ENCODE measurements at regions not wholly inside any gene's neighbourhood (a gene's known extent, or its start where the extent isn't known, plus 50 kb on each side); places are given as distances from the start of the nearest gene placed in this dataset.

GRCh38 chr6:119480961-119481497 lies 131.5 kb upstream of the MAN1A1 start:
- H3K9me1 ChIP-seq (ENCODE audit: control insufficient read depth, insufficient read depth, low read length) = no peaks in the 10 kb centered on the region
- FAIRE-seq (no peak), ATAC-seq (no peak), DNase-seq (ENCODE audit: extremely low read depth in 1 of 4, low spot score in 3 of 4) (no peak)
- H4K20me1 ChIP-seq (replicated peaks; ENCODE audit: control insufficient read depth, insufficient read depth, low read length) = no peaks in the 10 kb centered on the region
- H3K9me3 ChIP-seq (replicated peaks; ENCODE audit: control insufficient read depth, insufficient read depth, low read depth, low read length) = no peaks in the 10 kb centered on the region
- TF ChIP-seq ZNF24 (IDR thresholded peaks at IDR 0.05) (peak; percentile 96), PTRF (tag; IDR thresholded peaks at IDR 0.05) (no peak)
- no peaks in the 10 kb centered on the region for H3K36me3 ChIP-seq (ENCODE audit: control insufficient read depth, insufficient read depth, low read length)
- BruUV-seq (replicated peaks) = no TSS peak
- H2AFZ ChIP-seq (ENCODE audit: low read depth, low read length) = peak overlapping the region; percentile 37; the same call in 1 of the 2 replicates
- H3K4me3 ChIP-seq = no peak overlapping the region
- H3K4me2 ChIP-seq (ENCODE audit: insufficient read depth, low read length) = no peak overlapping the region
- ChIA-PET POLR2A (interaction anchor here (0.9 to 1.6 kb wide), 2 partner anchors 29 to 130 kb away, joined by 3 to 4 read pairs; no protein-coding TSS in a partner anchor), CTCF (ENCODE audit: low intra/inter-chr PET ratio) (no interaction called here)
- H3K9ac ChIP-seq (ENCODE audit: insufficient read depth in 1 of 2, low read depth in 2 of 2, low read length in 2 of 2) = no peak overlapping the region
- no peak overlapping the region for H3K27ac ChIP-seq (ENCODE audit: extremely low read depth, low read depth, low read length)
- H3K27me3 ChIP-seq (ENCODE audit: control insufficient read depth in 2 of 2, insufficient read depth in 2 of 2, low read length in 2 of 2) = no peaks in the 10 kb centered on the region
- no peaks in the 10 kb centered on the region for H3K79me2 ChIP-seq (ENCODE audit: control insufficient read depth, insufficient read depth, low read length)
- in situ Hi-C loops (cut with MboI) = no loop called here
- WGBS (ENCODE audit: insufficient coverage, low coverage, missing lambda C conversion rate) = 86% methylated on average over 1 of the region's 1 CpG
- intact Hi-C loops (cut with micrococcal nuclease) = loop anchor here (5.0 kb wide), 1 partner anchor 61 kb away; no protein-coding TSS in a partner anchor
- peaks cover 10 to 28% of the 10 kb centered on the region in 2 experiments; a peak in 3 of 5 replicates for H3K4me1 ChIP-seq (replicated peaks in 1 of 2; ENCODE audit: control insufficient read depth in 2 of 2, insufficient read depth in 2 of 2, low read length in 2 of 2)

GRCh38 chr6:119479860-119480655 lies 130.5 kb upstream of the MAN1A1 start:
- FAIRE-seq (peak; percentile 74), ATAC-seq (peak; percentile 43; the same call in 2 of the 3 replicates), DNase-seq (ENCODE audit: extremely low read depth in 1 of 4, low spot score in 3 of 4) (peak; percentile 16 to 68 (median 33))
- Histone ChIP-seq H3K9me1 (ENCODE audit: control insufficient read depth, insufficient read depth, low read length) (no peaks in the 10 kb centered on the region), H3K4me1 (replicated peaks in 1 of 2; ENCODE audit: control insufficient read depth in 2 of 2, insufficient read depth in 2 of 2, low read length in 2 of 2) (peaks cover 10 to 28% of the 10 kb centered on the region in 2 experiments; a peak in 3 of 5 replicates), H3K9ac (ENCODE audit: insufficient read depth in 1 of 2, low read depth in 2 of 2, low read length in 2 of 2) (no peak overlapping the region), H3K4me3 (no peak overlapping the region), H2AFZ (ENCODE audit: low read depth, low read length) (peak overlapping the region; percentile 37), H3K9me3 (replicated peaks; ENCODE audit: control insufficient read depth, insufficient read depth, low read depth, low read length) (no peaks in the 10 kb centered on the region), H3K36me3 (ENCODE audit: control insufficient read depth, insufficient read depth, low read length) (no peaks in the 10 kb centered on the region), H3K4me2 (ENCODE audit: insufficient read depth, low read length) (no peak overlapping the region), H3K79me2 (ENCODE audit: control insufficient read depth, insufficient read depth, low read length) (no peaks in the 10 kb centered on the region), H4K20me1 (replicated peaks; ENCODE audit: control insufficient read depth, insufficient read depth, low read length) (no peaks in the 10 kb centered on the region), H3K27me3 (ENCODE audit: control insufficient read depth in 2 of 2, insufficient read depth in 2 of 2, low read length in 2 of 2) (no peaks in the 10 kb centered on the region), H3K27ac (ENCODE audit: extremely low read depth, low read depth, low read length) (peak overlapping the region; percentile 0; the same call in 2 of the 3 replicates)
- in situ Hi-C loops (cut with MboI) (no loop called here), intact Hi-C loops (cut with micrococcal nuclease) (loop anchor here (5.0 to 10.0 kb wide), 2 partner anchors 62 to 125 kb away; no protein-coding TSS in a partner anchor)
- 64% methylated on average over 2 of the region's 2 CpGs for WGBS (ENCODE audit: insufficient coverage, low coverage, missing lambda C conversion rate)
- BruUV-seq (replicated peaks) = no TSS peak
- POLR2A ChIA-PET = interaction anchor here (0.9 to 1.7 kb wide), 6 partner anchors 12 to 130 kb away, joined by 3 to 8 read pairs (median 4); no protein-coding TSS in a partner anchor
- CTCF ChIA-PET (ENCODE audit: low intra/inter-chr PET ratio) = no interaction called here
- TF ChIP-seq NR3C1 (CRISPR knock-in tag; IDR thresholded peaks at IDR 0.05) (no peak), CBX1 (IDR thresholded peaks at IDR 0.05; ENCODE audit: low read depth) (no peak), ZBTB12 (CRISPR knock-in tag; IDR thresholded peaks at IDR 0.05) (no peak), GTF2F1 (IDR thresholded peaks at IDR 0.05; ENCODE audit: low read depth, low read length) (no peak), ZNF592 (IDR thresholded peaks at IDR 0.05) (no peak), TRIM28 (IDR thresholded peaks at IDR 0.05) (no peak), HNRNPL (IDR thresholded peaks at IDR 0.05; ENCODE audit: low read depth, low read length) (no peak)
